Suprapubic skin (tissue), 4 donors: ENCODE measurements at regions not wholly inside any gene's neighbourhood (a gene's known extent, or its start where the extent isn't known, plus 50 kb on each side); places are given as distances from the start of the nearest gene placed in this dataset.

Experiments used
- DNase-seq, 2 donors: peaks; one replicate each; pipeline ENCODE4 v3.0.0-alpha.2; 2019; ENCODE audit warnings: low spot score in 2 of 2
- H3K27ac ChIP-seq: fragments of 200-600 bp; sonication (generic); one replicate; pipeline ENCODE4 v1.5.1; 2019
- H3K27me3 ChIP-seq: fragments of 200-600 bp; sonication (generic); one replicate; pipeline ENCODE4 v1.5.1; 2019
- H3K36me3 ChIP-seq: fragments of 200-600 bp; sonication (generic); one replicate; pipeline ENCODE4 v1.5.1; 2019
- H3K4me1 ChIP-seq: fragments of 200-600 bp; sonication (generic); one replicate; pipeline ENCODE4 v1.5.1; 2019
- H3K4me3 ChIP-seq: fragments of 200-600 bp; sonication (generic); one replicate; pipeline ENCODE4 v1.5.1; 2019; ENCODE audit warnings: mild to moderate bottlenecking
- H3K9me3 ChIP-seq: fragments of 200-600 bp; sonication (generic); one replicate; pipeline ENCODE4 v1.5.1; 2019
- EP300 ChIP-seq: sonication (generic); formaldehyde crosslinking; IDR thresholded peaks from one replicate; pipeline ENCODE4 v1.6.1; 2017; ENCODE audit warnings: antibody characterized with exemption
- POLR2A ChIP-seq, 2 donors: fragments of 450-650 bp; IDR thresholded peaks; one replicate each; pipeline ENCODE4 v1.6.1; 2017; ENCODE audit warnings: antibody characterized with exemption in 2 of 2, mild to moderate bottlenecking in 2 of 2, moderate library complexity in 2 of 2
- POLR2AphosphoS5 ChIP-seq, 3 donors: sonication (generic); formaldehyde crosslinking; IDR thresholded peaks; one replicate each; pipeline ENCODE4 v1.6.1; 2017; ENCODE audit warnings: antibody characterized with exemption in 3 of 3
- WGBS: methylation state at CpG from one replicate; pipeline ENCODE4 v1.1.5; 2018; 5-methylcytosine and 5-hydroxymethylcytosine counted together
- TF ChIP-seq, protein P1 (sequence below), 2 donors: fragments of 200-600 bp in 1 of 2; fragments of 450-650 bp in 1 of 2; sonication (generic) in 1 of 2; IDR thresholded peaks; one replicate each; pipeline ENCODE4 v1.5.1; 2016 to 2019; ENCODE audit warnings: antibody characterized with exemption in 2 of 2, mild to moderate bottlenecking in 1 of 2, moderate library complexity in 1 of 2

DNA sequence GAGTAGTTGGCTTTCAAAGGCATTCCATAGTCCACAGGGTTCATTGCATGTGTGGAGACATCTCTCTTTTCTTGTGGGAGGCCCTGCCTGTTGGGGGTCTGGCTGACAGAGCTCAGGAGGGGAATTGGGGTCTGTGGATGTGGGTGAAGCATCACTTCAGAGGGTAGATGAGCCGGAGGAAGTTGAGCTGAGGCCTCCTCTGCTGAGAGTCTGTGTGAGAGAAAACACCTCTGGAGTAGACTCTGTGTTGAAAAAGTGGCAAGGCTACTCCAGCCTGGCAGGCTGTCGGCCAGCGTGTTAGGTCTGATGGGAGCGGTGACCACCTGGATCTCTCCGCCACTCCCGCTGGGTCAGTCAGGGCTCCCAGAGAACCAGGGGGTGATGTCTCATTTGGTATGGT, 358.0 kb upstream of the MGMT start:
- no peaks in the 10 kb centered on the region for H3K9me3 ChIP-seq
- no peak overlapping the region for H3K4me3 ChIP-seq
- H3K36me3 ChIP-seq, result no peaks in the 10 kb centered on the region
- H3K4me1 ChIP-seq, result no peaks in the 10 kb centered on the region
- TF ChIP-seq EP300, result no peak
- no peak for TF ChIP-seq POLR2A (IDR thresholded peaks at IDR 0.05)
- TF ChIP-seq, protein P1, sequence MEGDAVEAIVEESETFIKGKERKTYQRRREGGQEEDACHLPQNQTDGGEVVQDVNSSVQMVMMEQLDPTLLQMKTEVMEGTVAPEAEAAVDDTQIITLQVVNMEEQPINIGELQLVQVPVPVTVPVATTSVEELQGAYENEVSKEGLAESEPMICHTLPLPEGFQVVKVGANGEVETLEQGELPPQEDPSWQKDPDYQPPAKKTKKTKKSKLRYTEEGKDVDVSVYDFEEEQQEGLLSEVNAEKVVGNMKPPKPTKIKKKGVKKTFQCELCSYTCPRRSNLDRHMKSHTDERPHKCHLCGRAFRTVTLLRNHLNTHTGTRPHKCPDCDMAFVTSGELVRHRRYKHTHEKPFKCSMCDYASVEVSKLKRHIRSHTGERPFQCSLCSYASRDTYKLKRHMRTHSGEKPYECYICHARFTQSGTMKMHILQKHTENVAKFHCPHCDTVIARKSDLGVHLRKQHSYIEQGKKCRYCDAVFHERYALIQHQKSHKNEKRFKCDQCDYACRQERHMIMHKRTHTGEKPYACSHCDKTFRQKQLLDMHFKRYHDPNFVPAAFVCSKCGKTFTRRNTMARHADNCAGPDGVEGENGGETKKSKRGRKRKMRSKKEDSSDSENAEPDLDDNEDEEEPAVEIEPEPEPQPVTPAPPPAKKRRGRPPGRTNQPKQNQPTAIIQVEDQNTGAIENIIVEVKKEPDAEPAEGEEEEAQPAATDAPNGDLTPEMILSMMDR (IDR thresholded peaks at IDR 0.05), result no peak
- no peak for TF ChIP-seq POLR2AphosphoS5 (IDR thresholded peaks at IDR 0.05)
- WGBS, result 97% methylated on average over 6 of the region's 6 CpGs
- no peaks in the 10 kb centered on the region for H3K27me3 ChIP-seq
- no peak overlapping the region for H3K27ac ChIP-seq
- DNase-seq, result no peak

DNA sequence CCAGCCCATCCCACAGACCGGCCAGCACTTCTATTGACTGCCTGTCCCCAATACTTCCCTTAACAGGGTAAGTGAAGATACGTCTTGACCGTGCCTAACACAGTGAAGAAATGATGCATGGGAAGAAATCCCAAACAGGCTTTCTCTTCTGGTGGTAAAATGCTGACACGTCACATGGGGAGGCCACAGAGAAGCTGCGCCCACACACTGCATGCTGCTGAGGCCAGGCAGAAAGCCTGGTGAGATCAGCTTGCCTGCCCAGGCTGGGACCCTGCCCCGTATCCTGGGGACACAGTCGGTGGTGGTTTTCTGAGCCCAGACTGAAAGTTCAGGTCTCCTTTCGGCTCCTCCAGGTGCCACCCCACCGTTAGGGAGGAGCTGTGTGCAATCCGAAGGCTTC, 356.3 kb upstream of the MGMT start:
- H3K4me1 ChIP-seq, result no peaks in the 10 kb centered on the region
- no peak overlapping the region for H3K27ac ChIP-seq
- 97% methylated on average over 7 of the region's 10 CpGs for WGBS
- TF ChIP-seq EP300 (no peak), POLR2A (IDR thresholded peaks at IDR 0.05) (no peak)
- H3K27me3 ChIP-seq, result no peaks in the 10 kb centered on the region
- H3K4me3 ChIP-seq, result no peak overlapping the region
- no peaks in the 10 kb centered on the region for H3K9me3 ChIP-seq
- no peak for DNase-seq
- no peaks in the 10 kb centered on the region for H3K36me3 ChIP-seq

DNA sequence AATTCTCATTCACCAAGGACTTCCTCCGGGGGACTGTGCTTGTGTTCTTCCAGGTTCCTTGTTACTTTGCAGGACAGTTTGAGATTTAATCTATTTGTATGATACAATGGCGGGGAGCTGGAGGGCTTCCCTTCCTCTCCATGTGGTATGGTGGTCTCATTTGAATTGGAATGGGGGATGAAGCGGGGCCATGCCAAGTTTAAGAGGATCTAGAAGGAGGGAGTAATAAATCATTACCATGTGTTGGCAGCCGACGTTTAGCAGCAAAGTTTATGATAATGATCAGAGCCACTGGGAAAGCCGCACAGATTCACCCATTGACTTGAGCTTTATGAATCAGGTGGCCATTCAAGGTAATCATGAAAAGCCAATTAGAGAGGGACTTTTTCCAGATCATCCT, 355.1 kb upstream of the MGMT start:
- Histone ChIP-seq H3K27me3 (no peaks in the 10 kb centered on the region), H3K36me3 (no peaks in the 10 kb centered on the region), H3K4me1 (no peaks in the 10 kb centered on the region), H3K27ac (no peak overlapping the region), H3K9me3 (no peaks in the 10 kb centered on the region), H3K4me3 (no peak overlapping the region)
- TF ChIP-seq, protein P1 (IDR thresholded peaks at IDR 0.05), result no peak
- TF ChIP-seq POLR2A (IDR thresholded peaks at IDR 0.05), result no peak
- no peak for TF ChIP-seq EP300
- no peak for TF ChIP-seq POLR2AphosphoS5 (IDR thresholded peaks at IDR 0.05)
- DNase-seq, result no peak
- WGBS, result 51% methylated on average over 6 of the region's 6 CpGs

DNA sequence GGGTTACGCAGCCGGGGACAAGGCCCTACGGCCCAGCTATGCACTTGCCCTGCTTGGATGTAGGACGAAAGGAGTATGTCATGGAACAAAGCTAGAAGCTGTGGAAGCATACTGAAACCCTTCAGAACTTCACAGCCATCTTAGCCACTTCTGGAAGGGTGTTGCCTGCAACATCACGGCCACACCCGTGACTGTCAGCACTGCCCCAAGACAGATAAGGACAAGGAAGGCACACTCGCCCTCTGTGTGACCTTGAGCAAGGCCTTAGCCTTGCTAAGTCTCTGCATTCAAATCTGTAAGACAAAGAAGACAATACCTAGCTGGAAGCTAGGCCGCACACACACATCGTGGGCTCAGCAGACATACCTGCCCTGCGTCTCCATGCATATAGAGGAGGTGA, 352.5 kb upstream of the MGMT start:
- Histone ChIP-seq H3K27me3 (no peaks in the 10 kb centered on the region), H3K27ac (no peak overlapping the region), H3K9me3 (no peaks in the 10 kb centered on the region), H3K4me3 (no peak overlapping the region), H3K36me3 (no peaks in the 10 kb centered on the region), H3K4me1 (no peaks in the 10 kb centered on the region)
- no peak for DNase-seq
- whole genome bisulfite sequencing, result 86% methylated on average over 10 of the region's 10 CpGs
- TF ChIP-seq POLR2AphosphoS5 (IDR thresholded peaks at IDR 0.05) (no peak), POLR2A (IDR thresholded peaks at IDR 0.05) (no peak)

DNA sequence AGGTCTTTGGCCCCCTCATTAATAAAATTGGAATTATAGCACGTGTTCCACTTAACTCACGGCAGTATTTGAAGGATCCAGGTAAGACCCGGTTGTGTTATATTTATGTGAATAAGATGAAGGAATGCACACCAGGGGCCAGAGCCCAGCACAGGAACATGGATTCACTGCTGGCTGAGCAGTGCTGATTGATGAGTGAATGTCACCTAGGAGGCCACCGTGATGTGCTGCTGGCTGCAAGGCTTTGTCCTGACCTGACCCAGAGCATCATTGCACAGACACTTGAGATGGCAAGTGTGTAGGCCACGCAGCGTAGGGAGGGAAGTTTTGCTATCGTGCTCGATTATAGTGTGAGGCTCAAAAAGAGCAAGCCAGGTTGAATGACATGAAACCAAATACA, 350.7 kb upstream of the MGMT start:
- Histone ChIP-seq H3K27me3 (no peaks in the 10 kb centered on the region), H3K4me1 (no peaks in the 10 kb centered on the region), H3K4me3 (no peak overlapping the region), H3K36me3 (no peaks in the 10 kb centered on the region), H3K9me3 (no peaks in the 10 kb centered on the region), H3K27ac (no peak overlapping the region)
- WGBS, result 86% methylated on average over 8 of the region's 8 CpGs
- DNase-seq, result no peak
- no peak for TF ChIP-seq POLR2A (IDR thresholded peaks at IDR 0.05)
- TF ChIP-seq POLR2AphosphoS5 (IDR thresholded peaks at IDR 0.05), result no peak
- TF ChIP-seq, protein P1 (IDR thresholded peaks at IDR 0.05), result no peak
- no peak for TF ChIP-seq EP300

DNA sequence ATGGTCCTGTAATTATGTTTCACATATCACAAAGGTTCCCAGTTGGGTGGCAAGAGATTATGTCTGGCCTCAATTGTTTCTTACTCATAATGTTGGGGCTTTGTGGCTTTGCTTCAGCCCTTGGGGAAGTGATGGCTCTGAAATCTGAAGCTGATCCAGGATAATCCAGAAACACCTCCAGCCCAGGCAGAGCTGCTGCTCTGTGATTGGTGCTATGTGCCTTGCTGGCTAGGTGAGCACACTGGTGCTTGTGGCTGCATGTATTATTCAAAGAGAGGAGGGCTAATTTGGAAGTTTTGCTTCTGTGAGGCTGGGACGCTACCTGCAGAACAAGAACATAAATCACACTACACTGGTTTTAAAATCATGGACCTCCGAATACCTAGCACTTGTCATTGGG, 346.6 kb upstream of the MGMT start:
- Histone ChIP-seq H3K27me3 (no peaks in the 10 kb centered on the region), H3K27ac (no peak overlapping the region), H3K4me1 (no peaks in the 10 kb centered on the region), H3K36me3 (no peaks in the 10 kb centered on the region), H3K4me3 (no peak overlapping the region), H3K9me3 (no peaks in the 10 kb centered on the region)
- 42% methylated on average over 2 of the region's 2 CpGs for WGBS
- DNase-seq, result no peak
- TF ChIP-seq POLR2A (IDR thresholded peaks at IDR 0.05), result no peak

DNA sequence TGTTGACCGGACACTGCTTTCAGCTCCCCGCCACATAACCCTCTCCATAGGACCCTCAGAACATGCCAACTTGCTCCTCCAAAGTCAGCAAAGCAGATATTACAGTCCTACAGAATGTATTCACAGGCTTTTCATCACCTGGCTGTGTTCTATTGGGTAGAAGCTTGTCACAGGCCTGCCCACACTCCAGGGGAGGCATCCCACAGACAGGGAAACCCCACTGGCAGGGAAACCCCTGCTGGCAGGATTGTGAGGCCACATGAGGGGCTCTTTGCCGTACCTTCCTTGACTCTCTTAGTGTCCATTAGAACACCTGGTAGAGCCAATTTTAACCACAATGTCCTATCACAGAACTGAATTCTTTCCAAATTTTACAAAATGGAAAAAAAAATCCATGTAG, 344.2 kb upstream of the MGMT start:
- no peaks in the 10 kb centered on the region for H3K36me3 ChIP-seq
- no peak overlapping the region for H3K27ac ChIP-seq
- H3K4me3 ChIP-seq, result no peak overlapping the region
- WGBS, result 97% methylated on average over 3 of the region's 3 CpGs
- no peaks in the 10 kb centered on the region for H3K9me3 ChIP-seq
- H3K27me3 ChIP-seq, result no peaks in the 10 kb centered on the region
- TF ChIP-seq POLR2A (IDR thresholded peaks at IDR 0.05) (no peak), POLR2AphosphoS5 (IDR thresholded peaks at IDR 0.05) (no peak), EP300 (no peak)
- TF ChIP-seq, protein P1 (IDR thresholded peaks at IDR 0.05), result no peak
- DNase-seq, result no peak
- no peaks in the 10 kb centered on the region for H3K4me1 ChIP-seq
